ENCODE measurements at regions not wholly inside any gene's neighbourhood (a gene's known extent, or its start where the extent isn't known, plus 50 kb on each side); places are given as distances from the start of the nearest gene placed in this dataset.

DNA sequence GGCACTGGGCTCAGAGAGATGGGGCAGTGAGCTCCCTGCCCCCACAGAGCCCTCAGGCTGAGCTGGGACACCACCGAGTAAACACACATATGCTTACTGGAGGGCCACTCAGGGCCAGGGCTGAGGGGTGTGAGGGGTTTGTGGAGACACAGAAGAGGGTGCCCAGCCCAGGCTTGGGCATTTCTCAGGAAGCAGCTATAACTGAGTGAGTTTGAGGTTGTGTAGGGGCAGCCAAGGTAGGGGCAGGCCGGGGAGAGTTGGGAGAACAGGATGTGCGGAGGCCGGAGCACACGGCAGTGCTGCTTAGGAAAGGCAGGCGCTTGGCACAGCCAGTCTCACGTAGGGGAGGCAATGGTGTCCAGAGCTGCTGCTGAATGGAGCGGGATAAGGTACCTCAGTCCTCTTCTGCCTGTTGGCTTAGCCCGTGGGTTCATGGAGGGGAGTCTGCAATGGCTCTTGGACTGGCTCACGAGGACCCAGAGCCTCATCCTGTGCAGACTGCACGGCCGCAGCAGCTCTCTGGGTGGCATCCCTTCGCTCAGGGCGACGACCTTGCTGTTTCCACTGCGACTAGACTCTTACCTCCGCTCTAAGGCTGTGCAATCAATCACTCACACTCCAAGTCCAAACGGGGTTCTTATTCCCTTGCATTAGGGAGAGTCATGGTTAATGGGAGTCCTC lies 466.1 kb upstream of the HS6ST1 start:
- no peak for DNase-seq

DNA sequence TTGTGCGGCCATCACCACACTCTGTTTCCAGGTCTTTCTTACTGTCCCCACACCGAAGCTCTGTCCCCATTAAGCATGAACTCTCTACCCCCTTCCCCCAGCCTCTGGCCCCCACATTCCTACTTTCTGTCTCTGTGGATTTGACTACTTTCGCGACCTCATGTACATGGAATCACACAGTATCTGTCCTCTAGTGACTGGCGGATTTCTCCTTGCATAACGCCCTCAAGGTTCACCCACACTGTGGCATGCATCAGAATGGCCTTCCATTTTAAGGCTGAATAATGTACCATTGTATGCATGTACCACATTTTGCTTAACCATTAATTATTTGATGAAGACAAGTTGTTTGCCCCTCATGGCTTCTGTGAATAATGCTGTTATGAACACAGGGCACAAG lies 467.6 kb upstream of the HS6ST1 start:
- DNase-seq, result no peak

DNA sequence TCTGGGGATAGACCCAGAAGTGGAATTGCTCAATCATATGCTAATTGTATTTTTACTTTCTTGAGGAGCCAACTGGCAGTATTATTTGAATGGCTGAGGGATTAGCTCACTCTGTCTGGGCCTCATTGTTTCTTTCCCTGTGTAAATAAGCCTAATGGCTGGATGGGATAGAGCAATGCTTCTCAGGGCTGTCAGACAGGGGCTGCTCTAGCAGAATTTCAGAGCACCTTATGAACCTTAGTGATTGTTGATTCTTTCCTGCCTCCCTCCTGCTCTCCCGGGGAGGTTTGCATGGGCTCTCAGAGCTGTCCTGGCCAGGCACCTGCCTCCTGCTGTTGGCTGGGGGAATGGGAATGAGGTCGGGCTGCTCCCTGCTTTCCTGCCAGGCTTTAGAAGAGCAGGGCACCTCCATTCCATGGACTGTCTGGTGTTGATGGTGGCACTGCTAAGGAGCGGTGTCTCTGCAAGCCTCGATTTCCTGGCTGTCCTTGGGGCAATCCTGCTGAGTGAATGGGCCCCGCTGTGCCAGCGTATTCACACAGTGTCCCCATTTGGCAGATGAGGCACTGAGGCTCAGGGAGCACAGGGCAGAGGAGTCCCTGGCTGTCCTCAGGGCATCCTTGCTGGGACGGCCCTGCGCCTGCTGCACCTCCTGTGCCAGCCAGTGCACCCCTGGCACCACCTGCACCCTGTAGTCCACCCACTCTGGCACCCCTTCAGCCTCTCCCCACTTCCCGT lies 468.2 kb upstream of the HS6ST1 start:
- DNase-seq, result no peak

DNA sequence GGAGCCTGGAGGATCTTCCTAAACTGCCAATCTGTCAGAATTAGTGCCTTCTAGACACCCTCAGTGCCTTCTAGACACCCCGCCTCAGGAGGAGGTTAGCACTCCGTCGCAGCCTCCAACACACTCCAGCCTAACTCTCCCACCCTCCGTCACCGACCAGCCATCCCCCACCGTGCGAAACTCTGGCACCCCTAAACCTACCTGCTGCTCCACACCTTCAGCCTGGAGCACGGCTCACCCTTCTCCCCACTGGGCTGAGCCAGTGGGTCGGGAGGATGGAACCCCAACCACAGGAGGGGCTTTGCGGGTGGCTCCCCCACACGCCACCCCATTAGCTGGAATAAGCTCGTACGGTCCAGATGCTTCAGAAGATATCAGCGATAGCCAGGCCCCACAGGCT lies 468.9 kb upstream of the HS6ST1 start:
- DNase-seq, result no peak

DNA sequence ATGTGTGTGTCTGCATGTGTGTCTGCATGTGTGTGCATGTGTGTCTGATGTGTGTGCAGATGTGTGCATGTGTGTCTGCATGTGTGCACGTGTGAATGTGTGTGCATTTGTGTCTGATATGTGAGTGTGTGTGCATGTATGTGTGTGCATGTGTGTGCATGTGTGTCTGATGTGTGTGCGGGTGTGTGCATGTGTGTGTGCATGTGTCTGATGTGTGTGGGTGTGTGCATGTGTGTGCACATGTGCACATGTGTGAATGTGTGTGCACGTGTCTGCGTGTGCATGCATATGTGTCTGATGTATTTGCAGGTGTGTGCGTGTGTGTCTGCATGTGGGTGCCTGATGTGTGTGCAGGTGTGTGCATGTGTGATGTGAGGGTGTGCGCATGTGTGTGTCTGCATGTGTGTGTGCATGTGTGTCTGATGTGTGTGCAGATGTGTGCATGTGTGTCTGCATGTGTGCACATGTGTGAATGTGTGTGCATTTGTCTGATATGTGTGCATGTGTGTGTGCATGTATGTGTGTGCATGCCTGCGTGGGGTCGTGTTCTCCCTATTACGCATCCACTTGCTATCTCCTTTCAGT lies 470.1 kb upstream of the HS6ST1 start:
- DNase-seq, result no peak

DNA sequence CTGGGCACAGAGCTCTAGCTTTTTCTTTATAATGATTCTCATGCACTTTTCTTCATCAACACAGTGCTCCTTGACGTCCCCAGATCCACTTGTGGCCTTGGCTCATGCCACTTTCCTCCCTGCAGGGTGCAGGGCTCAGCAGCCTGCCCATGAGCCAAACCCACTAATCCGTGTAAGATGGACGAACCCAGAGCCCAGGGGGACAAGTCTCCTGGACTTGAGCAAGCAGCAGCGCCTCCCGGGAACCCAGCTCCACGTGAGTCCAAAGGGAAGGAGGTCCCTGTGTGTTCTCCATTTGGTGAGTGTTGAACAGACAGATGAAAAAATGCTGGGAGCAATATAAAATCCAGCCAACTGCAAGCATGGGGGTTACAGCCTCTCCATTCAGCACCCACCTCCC lies 470.6 kb upstream of the HS6ST1 start:
- DNase-seq, result no peak

DNA sequence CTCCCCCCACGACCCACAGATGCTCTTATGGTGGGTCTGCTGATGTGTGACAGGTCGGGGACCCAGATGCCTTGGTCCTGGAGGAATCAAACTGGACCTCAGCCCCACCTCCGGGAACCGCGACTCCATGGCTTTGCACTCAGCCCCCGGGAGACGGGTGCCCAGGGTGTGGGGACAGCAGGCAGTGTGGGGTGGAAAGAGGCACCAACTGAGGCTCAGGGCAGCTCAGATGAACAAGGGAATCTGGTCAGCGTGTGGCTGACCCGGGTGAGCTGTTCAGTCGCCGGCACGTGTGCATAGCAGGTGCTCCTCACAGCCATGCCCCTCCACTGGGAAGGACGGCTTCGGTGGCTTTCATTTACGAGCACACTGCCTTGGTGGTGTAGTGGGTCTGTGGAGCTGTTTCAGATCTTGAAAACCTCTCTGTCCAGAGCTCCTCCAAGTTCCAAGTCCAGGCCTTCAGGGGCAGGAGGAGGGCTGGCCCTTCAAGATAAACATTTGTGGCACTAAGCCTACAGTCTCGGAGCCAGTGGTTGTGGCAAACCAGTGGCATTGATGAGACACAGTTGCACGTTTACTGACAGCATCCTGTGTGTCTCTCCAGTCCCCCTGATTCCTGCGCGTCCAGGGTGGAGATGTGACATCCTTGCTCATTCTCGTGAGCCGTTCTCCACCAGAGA lies 471.2 kb upstream of the HS6ST1 start:
- DNase-seq, result no peak

DNA sequence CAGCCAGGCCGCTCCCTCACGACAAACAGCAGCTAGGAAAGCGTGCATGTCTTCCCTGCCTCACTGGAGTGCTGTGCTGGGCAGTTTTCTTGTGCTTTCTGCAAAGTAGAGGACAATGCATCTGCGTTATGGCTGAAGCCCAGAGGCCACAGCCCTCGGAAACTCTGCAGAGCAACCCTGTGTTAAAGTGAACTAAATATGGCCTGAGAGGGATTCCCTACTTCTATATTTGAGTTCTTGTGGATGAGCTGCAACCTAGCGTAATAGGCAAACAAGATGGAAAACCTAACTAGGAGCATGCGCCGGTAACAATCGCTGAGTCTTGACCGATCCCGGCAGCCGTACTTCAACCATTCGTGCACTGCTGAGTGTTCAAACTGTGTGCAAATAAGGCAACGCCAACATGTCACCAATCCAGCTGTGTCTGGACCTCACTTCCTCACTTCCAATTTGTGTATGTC lies 471.9 kb upstream of the HS6ST1 start:
- DNase-seq, result no peak

DNA sequence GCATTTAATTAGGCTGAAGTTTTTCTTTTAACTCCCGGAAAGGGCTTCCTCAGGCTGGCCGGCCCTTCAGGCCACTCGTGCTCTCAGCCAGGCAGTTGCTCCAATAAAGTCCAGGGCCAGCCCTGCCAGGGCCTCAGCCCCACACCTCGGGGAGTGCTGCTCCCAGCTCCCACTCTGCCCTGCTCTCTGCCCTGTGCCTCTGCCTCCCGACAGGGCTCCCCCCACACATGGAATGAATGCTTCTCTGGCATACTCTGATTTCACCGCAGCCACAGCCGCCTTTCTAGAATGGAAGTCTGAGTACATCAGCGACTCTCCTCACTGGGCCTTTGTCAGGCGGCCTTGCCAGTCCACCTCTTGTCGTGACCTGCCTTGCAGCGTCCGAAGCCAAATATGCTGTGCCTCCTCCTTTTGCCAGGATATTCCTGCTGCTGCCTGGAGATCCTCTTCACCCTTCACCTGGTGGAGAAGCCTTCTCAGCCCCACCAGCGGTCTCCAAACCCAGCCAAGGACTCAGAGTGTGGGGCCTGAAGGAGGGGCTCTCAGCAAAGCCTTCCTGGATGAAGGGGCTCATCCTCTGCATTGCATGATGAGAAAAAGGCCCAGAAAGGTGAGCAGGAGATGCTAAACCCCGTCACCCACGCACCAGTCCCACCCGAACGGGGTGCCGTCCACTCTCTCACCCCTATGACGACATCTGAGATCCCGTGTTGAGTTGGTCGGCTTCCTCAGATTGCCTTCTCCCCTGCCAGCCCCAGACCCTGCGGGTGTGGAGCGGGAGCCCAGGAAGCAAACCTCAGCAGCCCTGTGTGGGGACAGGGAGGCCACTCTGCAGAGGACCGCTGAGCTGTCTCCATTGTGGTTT lies 472.7 kb upstream of the HS6ST1 start:
- no peak for DNase-seq

DNA sequence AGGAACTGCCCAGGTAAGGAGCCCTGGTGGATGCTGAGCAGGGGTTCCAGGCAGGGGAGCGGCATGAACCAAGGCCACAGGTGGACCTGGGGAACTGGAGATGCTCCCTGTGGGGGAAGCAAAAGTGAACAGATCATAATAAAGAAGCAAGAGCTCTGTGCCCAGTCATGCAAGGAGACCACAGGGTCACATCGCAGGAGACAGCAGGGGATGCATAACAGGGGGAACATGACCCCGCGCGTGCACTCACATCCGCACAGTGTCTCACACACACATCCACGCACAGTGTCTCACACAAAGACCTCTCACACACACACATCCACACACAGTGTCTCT lies 473.3 kb upstream of the HS6ST1 start:
- DNase-seq, result no peak

DNA sequence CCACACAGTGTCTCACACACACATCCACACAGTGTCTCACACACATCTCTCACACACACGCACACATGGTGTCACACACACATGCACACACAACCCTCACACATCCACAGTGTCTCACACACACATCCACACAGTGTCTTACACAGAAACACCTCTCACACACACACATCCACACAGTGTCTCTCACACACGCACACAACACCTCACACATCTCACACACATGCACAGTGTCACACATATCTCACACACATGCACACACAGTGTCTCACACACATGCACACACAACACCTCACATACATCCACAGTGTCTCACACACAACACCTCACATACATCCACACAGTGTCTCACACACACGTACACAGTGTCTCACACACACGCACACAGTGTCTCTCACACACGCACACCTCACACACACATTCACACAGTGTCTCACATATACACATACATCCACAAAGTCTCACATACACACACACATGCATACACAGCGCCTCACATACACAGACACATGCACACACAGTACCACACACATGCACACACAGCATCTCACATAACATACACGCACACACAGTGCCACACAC lies 473.9 kb upstream of the HS6ST1 start:
- no peak for DNase-seq

DNA sequence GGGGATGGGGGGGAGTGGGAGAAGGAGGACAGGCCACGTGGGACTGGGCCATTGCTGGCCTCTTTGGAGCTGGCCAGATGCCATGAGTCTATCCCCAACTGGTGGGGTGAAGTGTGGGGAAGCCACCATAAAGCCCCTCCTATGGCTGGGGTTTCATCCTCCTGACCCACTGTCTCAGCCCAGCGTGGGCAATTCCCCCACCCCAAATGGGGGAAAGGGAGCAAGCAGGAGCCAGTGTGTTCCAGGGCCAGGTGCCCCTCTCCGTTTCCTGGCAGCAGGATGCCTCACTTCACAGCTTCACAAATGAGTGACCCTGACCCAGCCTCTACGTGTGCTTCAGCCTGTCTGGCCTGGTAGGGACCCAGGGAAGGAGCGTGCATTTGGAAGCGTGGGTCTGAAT lies 474.7 kb upstream of the HS6ST1 start:
- DNase-seq, result no peak

DNA sequence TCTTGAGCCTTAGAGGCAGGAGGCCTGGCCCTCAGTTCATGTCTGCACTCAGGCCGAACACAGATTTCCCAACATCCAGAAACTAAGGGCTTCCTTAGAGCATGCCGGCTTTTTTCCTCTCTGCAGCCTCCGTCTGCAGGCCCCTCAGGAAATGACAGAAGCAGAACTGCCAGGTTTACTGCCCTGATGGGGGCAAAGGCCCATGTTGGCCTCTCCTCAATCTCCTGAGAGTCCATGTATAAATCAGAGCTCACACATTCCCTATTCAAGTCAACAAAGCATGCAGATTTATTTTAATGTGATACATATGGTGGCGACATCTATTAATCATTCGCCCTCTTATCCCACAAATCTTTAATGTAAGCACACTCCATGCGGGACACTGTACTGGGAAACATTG lies 475.6 kb upstream of the HS6ST1 start:
- DNase-seq, result no peak

DNA sequence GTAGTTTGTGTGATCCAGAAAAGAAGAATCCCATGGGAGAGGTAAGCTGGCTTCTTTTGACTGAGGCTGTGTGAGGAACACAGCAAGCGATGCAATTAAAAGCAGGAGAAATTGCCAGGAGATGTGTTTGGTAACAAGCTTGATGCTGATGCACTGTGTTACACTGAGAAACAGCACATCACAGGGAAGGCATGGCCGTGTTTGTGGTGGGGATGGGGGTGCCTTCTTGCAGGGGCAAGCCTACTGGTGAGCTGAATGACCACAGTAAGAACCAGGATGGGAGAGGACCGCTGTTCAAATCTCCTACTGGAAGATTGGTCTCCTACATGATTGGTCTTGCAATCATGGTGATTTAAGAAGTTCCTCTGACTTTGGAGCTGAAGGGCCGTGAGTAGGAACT lies 477.7 kb upstream of the HS6ST1 start:
- DNase-seq, result no peak

DNA sequence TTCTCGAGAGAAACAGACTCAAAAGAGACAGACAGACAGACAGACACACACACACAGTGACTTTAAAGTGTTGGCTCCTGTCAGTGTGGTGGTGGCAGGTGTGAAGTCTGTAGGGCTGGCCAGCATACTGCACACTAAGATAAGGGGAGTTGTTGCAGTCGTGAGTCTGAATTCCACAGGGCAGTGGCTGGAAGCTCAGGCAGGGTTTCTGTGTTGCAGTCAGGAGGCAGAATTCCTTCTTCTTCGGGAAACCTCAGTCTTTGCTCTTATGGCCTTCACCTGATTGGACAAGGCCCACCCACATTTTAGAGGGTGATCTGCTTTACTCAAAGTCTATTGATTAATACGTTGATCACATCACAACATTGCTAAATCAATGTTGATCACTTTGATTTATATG lies 478.4 kb upstream of the HS6ST1 start:
- no peak for DNase-seq

DNA sequence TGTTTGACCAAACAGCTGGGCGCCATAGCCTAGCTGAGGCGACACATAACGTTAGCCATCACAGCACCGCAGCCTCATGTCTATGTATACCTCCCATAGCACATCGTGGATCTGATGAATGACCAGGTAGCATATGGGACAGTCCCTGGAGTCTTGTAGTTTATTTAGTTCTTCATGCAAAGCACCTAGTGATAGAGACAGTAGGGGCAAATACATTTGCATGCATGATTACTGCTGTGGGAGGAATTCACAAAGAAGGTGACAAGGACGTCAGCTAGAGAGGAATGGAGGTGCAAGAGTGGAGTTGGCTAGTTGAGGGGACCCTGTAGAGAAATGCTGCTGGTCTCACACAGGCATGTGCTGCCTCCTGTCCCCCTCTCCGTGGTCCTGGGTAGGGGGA lies 478.9 kb upstream of the HS6ST1 start:
- DNase-seq, result no peak

DNA sequence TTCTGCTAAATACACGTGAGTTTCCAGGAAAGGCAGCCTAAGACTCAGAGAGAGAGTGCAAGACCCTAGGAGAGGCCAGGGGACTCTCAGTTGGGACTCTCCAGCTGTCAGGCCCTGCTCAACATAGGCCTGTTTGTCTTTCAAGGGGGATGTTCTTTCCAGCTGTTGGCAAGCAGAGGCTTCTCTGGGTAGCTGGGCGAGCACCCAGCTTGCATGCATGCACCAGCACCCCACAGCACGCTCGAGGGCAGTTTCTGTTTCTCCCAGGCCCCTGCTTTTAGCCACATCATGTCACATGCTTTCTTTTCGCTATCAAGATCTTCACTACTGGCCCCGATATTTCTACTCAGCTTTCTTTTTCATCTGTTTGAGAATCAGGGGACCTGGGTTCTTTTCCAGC lies 479.3 kb upstream of the HS6ST1 start:
- DNase-seq, result no peak

DNA sequence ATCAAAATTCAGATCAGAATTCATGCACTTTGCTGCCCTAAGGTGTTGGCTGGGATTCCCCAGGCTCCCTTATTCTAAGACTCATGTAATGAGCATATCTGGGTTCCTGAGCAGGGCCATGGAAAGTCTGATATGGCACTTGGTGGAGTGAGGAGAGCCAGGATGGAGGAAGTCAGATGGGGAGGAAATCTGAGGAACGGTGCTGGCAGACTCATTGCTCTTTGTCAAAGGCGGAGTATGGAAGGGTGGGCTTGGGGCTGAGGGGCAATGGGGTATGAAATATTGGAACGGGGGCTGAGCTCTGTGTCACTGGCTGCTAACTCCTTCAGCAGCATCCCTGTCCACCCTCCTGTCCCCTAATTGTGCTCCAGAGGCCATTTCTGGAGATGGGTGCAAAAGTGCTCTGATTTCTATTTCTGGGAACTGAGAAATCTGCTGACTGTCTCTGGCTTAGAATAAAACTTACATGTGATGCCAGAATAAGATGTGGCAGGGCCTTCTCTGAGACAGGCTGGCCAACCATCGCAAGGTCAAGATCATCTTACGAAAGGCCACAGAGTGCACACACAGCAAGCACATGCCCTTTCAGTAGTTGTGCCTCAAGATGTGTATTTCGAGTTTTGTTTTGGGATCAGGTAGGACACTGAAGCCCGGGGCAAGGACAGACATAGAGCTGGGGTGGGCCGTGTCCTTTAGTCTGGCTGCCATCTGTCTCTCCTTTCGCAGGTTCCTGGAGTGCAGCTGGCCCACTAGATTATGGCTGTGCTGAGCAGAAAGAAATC lies 480.0 kb upstream of the HS6ST1 start:
- DNase-seq, result no peak

DNA sequence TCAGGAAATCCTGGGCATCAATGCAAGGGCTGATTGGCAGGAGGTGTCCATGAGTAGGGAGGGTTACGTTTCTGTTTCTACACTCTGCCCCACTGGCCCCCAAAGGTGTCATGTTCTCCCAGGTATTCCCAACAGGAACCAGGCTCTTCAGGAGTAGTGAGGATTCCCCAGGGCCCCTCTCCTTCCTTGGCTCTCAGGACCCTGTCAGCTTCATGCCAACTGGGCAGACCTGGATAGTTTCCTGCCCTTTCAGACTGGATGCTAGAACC lies 480.6 kb upstream of the HS6ST1 start:
- DNase-seq, result no peak

DNA sequence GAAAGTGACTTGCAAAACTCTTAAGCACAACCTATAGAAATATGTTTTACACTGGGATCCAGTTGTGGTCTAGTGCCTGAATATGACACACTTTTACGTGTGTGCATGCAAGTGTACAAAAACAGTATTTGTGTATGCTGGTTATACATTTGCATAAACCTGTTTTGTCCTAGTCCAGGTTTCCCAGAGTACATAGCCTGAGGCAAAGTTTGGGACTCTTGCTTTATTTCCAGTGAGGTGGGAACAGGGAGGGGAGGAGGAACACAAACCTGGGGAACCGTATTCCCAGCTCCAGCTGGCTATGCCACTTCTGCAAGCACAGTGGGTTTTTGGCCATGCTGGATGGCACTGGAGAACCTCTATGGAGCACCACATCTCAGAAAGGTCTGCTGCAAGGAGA lies 481.1 kb upstream of the HS6ST1 start:
- DNase-seq, result no peak

DNA sequence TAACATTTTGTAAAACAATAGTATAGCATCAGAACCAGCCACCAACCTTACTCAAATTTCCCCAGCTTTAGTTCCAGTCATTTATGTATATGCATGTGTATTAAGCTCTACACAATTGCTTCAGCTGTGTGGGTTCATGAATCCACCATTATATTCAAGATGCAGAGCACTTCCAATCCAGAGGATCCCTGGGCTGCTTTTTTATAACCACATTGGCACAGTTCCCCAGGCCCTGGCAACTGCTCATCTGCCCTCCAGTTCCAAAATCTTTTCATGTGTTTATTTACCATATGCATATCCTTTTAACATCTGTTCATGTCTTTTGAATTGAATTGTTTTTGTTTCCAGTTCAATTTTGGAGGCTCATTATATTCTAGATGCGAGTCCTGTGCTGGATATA lies 482.9 kb upstream of the HS6ST1 start:
- DNase-seq, result no peak

DNA sequence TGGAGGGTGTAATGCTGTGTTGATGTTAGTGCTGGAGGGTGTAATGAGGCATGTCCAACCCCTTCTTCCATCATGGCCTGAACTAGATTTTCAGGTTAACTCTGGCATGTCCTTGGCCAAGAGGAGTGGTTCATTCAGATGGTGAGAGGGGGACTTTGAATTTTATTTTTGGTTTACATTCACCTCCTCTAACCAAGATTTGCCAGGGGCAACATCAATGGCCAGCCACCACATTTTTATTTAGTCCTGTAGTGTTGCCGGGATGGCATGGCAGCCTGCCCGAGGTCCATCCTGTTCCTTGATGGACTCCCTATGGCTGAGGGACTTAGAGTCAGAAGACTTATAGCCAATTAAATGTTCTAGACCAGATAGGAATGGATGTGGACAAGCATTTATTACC lies 484.6 kb upstream of the HS6ST1 start:
- no peak for DNase-seq

Data from activated CD4-positive, CD25-positive, alpha-beta regulatory T cell treated with anti-CD3 and anti-CD28 coated beads, Interleukin-2, amount 50 U/mL, for 72 hours (primary cell).